Large intestine (tissue), 3 donors: ENCODE measurements at regions not wholly inside any gene's neighbourhood (a gene's known extent, or its start where the extent isn't known, plus 50 kb on each side); places are given as distances from the start of the nearest gene placed in this dataset.
A peak's percentile ranks its signal among the peaks of the same experiment; 100 is the strongest.

ENCODE experiments used
- DNase-seq, 2 donors: peaks; one replicate each; pipeline versions ENCODE4 v3.0.0 to v3.0.0-alpha.2; 2013
- H3K27ac ChIP-seq: one replicate; pipeline ENCODE4 v1.5.1; 2013; ENCODE audit warnings: low read length
- H3K27me3 ChIP-seq: 2 replicates; pipeline ENCODE4 v1.6.1; 2013; ENCODE audit warnings: low read length; ENCODE audit not compliant: control insufficient read depth, insufficient read depth
- H3K36me3 ChIP-seq: 2 replicates; pipeline ENCODE4 v1.6.1; 2013; ENCODE audit warnings: low read length; ENCODE audit not compliant: control insufficient read depth, insufficient read depth
- H3K4me1 ChIP-seq: one replicate; pipeline ENCODE4 v1.6.1; 2013; ENCODE audit warnings: low read length; ENCODE audit not compliant: control insufficient read depth, insufficient read depth
- H3K4me3 ChIP-seq: one replicate; pipeline ENCODE4 v1.5.1; 2013; ENCODE audit warnings: low read length
- H3K9me3 ChIP-seq: one replicate; pipeline ENCODE4 v1.6.1; 2013; ENCODE audit warnings: mild to moderate bottlenecking, low read depth, low read length, moderate library complexity; ENCODE audit not compliant: control insufficient read depth
- WGBS: methylation state at CpG from one replicate; pipeline ENCODE4 v1.1.5; 2013; ENCODE audit warnings: low lambda C conversion rate; ENCODE audit not compliant: insufficient coverage; 5-methylcytosine and 5-hydroxymethylcytosine counted together

DNA sequence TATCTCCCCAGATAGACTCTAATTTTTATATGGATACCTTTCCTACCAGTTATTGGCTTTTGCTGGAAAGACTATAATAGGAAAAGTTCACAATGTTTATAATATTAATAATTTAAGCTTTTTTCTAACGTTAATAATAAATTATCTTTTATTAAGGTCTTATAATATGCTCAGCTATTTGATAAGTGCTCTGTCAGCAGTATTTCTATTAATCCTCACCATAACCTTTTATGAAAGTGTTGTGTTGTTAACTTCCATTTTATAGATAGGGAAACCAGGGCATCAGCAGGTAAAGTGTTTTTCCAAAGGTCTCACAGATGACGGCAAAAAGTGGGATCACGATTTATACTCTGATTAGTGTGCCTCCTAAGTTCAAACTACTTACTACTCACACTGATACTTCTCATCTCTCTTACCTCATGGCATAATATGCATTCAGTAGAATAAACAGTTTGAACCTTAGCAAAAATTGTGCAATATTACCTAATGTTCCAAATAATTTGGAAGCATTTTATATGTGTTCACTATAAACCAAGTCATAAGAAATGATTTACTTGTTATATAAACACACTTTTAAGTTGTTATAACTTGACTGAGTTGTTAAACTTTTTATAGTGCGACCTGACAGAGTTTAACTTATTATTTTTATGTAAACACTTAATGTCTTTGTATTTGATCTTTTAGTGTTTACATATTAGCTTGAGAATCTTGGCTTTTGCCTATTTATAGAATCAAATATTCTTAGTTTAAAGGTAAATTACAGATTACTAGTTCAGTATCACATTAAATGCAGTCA, 274.9 kb upstream of the DCBLD2 start:
- Histone ChIP-seq H3K27me3 (no peaks in the 10 kb centered on the region), H3K4me3 (no peak overlapping the region), H3K4me1 (no peaks in the 10 kb centered on the region), H3K36me3 (no peaks in the 10 kb centered on the region), H3K9me3 (no peaks in the 10 kb centered on the region), H3K27ac (no peak overlapping the region)
- no peak for DNase-seq
- 78% methylated on average over 4 of the region's 4 CpGs for WGBS

DNA sequence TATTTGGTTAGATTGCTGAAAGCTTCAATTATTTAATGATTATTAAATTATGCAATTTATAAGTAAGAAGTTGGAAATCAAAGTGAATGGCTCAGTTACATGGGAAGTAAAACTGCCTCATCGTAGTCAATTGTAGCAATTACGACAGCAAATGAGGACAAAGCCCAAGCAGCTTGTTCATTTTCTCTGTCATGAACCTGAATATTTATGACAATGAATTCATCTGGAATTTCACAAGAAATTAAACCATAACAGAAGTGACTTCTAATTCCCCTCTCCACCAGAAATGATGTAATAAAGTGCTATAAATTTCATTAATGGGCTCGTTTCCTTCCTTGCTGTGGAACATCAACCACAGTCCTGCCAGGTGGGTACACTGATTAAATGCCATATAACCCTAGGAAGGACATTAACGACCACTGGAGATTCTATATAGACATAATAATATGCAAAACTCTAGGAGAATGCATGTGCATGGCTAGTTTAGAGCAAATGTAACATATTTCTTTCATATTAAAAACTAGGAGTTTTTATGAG, 273.8 kb upstream of the DCBLD2 start:
- WGBS = 100% methylated on average over 1 of the region's 4 CpGs
- DNase-seq = no peak
- no peaks in the 10 kb centered on the region for H3K4me1 ChIP-seq
- H3K4me3 ChIP-seq = no peak overlapping the region
- H3K9me3 ChIP-seq = no peaks in the 10 kb centered on the region
- no peaks in the 10 kb centered on the region for H3K27me3 ChIP-seq
- no peaks in the 10 kb centered on the region for H3K36me3 ChIP-seq
- H3K27ac ChIP-seq = no peak overlapping the region

DNA sequence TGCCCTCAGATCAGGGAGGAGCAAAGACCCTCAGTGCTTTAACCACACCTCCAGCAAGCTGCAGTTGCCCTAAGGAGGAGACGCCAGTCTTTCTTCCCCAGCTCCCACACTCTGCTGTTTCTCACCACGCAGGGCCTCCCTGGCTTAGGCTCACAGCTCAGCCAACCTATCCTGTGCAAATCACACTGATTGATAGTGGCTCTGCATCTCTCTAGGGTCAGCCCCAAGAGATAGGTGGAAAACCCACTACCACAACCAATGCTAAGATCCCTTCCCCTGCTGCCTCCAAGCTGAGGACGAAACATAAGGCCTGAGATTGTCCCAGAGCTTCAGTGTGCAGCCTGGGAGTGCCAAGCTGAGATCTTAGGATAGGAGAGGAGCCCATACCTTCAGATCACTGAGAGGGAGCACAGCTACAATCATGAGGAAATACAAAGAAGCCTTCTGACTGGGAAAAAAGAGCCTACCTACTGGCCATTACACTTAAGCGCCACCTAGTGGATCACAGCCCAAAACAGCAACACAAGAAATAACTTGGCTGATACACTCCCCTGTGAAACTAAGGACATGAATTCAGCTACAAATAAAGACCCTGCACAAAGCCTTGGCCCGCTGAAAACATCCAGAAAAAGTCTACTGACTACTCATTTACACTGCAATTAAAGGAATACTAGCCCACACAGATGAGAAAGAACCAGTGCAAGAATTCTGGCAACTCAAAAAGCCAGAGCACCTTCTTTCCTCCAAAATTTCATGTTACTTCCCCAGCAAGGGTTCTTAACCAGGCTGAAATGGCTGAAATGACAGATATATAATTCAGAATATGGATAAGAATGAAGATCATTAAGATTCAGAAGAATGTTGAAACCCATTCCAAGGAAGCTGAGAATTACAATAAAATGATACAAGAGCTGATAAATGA, 271.5 kb upstream of the DCBLD2 start:
- no CpG with 5 or more reads among the region's 5 CpGs for WGBS
- peak; percentile 12 to 16 for DNase-seq

DNA sequence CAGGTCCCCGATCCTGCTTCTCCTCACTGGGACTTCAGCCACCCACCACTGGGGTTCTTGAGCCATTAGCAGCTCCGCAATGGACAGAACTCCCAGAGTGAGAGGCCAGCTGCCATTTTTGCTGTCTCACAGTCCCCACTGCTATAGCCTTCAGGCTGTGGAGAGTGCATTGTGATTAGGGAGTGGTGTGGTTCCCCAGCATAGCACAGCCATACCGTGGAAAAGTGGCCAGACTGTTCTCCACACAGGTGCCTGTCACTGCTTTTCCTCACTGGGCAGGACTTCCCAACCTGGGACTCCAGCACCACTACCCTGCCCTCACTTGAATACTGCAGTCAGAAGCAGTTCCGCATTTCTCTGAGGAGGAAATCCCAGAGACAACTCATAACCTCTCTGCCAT, 270.3 kb upstream of the DCBLD2 start:
- Histone ChIP-seq H3K27me3 (no peaks in the 10 kb centered on the region), H3K27ac (no peak overlapping the region), H3K36me3 (no peaks in the 10 kb centered on the region), H3K9me3 (no peaks in the 10 kb centered on the region), H3K4me1 (no peaks in the 10 kb centered on the region), H3K4me3 (no peak overlapping the region)
- WGBS = no CpG with 5 or more reads among the region's 4 CpGs
- no peak for DNase-seq

More for the DNA sequence above, 271.5 kb upstream of the DCBLD2 start:
- Histone ChIP-seq H3K27ac (no peak overlapping the region), H3K4me1 (no peaks in the 10 kb centered on the region), H3K36me3 (no peaks in the 10 kb centered on the region), H3K4me3 (no peak overlapping the region), H3K9me3 (no peaks in the 10 kb centered on the region), H3K27me3 (no peaks in the 10 kb centered on the region)

DNA sequence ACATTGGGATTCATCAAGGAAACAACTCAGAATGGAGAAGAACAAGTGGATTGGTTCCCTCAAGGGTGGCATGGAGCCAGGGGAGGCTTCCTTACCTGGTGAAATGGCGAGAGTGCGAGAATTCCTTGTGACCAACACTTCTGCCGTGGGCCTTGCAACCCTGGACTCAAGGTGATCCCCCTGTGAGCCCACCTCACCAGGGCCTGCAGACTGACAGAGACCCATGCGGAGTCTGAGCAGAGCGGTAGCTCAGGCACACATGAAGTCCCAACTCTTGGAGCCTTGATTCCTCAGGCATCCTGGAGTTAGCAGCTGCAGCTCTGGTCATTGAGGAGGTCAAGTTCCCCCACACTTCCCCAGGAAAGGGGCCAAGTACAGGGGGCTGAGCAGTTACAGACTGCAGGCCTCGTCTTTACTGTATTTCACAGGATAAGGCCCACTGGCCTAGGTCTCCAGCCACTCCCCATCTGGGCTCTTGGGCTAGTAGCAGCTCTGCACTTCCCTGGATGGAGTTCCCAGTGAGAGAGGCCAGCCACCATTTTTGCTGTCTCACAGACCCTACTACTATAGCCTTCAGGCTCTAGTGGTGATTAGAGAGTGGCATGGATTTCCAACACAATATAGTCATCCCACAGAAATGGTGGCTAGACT, 269.5 kb upstream of the DCBLD2 start:
- DNase-seq = no peak
- WGBS = no CpG with 5 or more reads among the region's 6 CpGs
- no peaks in the 10 kb centered on the region for H3K4me1 ChIP-seq
- no peaks in the 10 kb centered on the region for H3K27me3 ChIP-seq
- no peaks in the 10 kb centered on the region for H3K36me3 ChIP-seq
- no peak overlapping the region for H3K4me3 ChIP-seq
- H3K27ac ChIP-seq = no peak overlapping the region
- H3K9me3 ChIP-seq = no peaks in the 10 kb centered on the region

DNA sequence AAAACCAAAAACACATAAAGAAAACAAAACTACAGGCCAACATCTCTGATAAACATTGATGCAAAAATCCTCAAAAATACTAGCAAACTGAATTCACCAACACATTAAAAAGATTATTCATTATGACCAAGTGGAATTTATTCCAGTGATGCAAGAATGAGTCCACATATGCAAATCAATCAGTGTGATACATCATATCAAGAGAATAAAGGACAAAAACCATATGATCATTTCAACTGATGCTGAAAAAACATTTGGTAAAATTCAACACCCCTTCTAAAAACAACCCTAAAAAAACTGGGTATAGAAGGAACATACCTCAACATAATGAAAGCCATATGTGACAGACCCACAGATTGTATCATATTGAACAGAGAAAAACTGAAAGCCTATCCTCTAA, 265.6 kb upstream of the DCBLD2 start:
- no peak overlapping the region for H3K27ac ChIP-seq
- no peaks in the 10 kb centered on the region for H3K9me3 ChIP-seq
- no peaks in the 10 kb centered on the region for H3K27me3 ChIP-seq
- no peaks in the 10 kb centered on the region for H3K4me1 ChIP-seq
- H3K4me3 ChIP-seq = no peak overlapping the region
- no peaks in the 10 kb centered on the region for H3K36me3 ChIP-seq
- DNase-seq = no peak

DNA sequence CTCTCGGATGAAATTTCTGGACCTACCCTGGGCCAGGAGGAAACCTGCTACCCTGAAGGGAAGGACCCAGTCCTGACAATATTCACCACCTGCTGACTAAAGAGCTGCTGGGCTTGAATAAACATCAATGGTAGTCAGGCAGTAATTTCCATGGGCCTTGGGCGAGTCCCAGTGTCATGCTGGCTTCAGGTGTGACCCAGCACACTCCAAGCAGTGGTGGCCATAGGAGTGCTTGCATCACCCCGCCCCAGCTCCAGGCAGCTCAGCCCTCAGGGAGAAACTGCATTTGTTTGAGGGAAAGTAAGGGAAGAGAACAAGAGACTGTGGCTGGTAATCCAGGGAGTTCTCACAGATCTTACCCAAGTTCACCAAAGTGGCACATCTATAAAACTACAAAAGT, 261.8 kb upstream of the DCBLD2 start:
- no peaks in the 10 kb centered on the region for H3K4me1 ChIP-seq
- DNase-seq = no peak
- H3K27me3 ChIP-seq = no peaks in the 10 kb centered on the region
- H3K36me3 ChIP-seq = no peaks in the 10 kb centered on the region
- no CpG with 5 or more reads among the region's 3 CpGs for WGBS
- H3K27ac ChIP-seq = no peak overlapping the region
- H3K4me3 ChIP-seq = no peak overlapping the region
- H3K9me3 ChIP-seq = peaks cover 6% of the 10 kb centered on the region

DNA sequence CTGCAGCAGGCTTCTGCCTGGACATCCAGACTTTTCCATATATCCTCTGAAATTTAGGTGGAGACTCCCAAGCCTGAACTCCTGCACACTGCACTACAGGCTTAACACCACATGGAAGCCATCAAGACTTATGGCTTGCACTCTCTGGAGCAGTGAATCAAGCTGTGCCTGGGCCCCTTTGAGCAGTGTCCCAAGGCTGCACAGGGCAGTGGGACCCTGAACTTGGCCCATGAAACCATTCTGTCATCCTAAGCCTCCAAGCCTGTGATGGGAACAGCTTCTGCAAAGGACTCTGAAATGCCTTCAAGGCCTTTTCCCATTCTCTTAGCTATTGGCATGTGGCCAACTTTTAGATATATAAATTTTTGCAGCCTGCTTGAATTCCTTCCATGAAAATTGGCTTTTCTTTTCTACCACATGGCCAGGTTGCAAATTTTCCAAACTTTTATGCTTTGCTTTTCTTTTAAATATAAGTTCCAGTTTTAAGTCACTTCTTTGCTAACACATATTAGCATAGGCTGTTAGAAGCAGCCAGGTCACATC, 257.8 kb upstream of the DCBLD2 start:
- H3K27me3 ChIP-seq = no peaks in the 10 kb centered on the region
- no peak overlapping the region for H3K4me3 ChIP-seq
- peaks cover 8% of the 10 kb centered on the region for H3K9me3 ChIP-seq
- no peaks in the 10 kb centered on the region for H3K36me3 ChIP-seq
- no peaks in the 10 kb centered on the region for H3K4me1 ChIP-seq
- no peak overlapping the region for H3K27ac ChIP-seq
- DNase-seq = no peak

DNA sequence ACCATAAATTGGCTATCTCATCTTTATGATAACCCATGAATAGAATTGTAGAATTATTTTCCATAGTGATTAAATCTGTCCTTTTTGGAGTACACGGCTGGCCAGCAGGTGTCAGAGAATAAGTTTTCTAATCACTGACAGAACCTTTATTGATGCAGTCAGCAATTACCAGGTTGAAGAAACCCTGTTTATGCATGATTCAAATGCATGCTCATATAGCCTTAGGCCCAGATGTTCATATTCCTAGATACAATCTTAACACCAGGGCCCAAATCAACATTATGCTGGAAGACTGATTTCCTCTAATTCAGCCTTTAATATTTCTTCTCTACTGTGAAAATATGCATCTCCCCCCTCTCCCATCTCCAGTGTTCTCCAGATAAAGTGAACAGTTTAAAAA, 243.5 kb upstream of the DCBLD2 start:
- Histone ChIP-seq H3K27ac (no peak overlapping the region), H3K4me3 (no peak overlapping the region), H3K9me3 (no peaks in the 10 kb centered on the region), H3K36me3 (no peaks in the 10 kb centered on the region), H3K4me1 (no peaks in the 10 kb centered on the region), H3K27me3 (no peaks in the 10 kb centered on the region)
- no CpG with 5 or more reads among the region's 1 CpG for WGBS
- DNase-seq = no peak

DNA sequence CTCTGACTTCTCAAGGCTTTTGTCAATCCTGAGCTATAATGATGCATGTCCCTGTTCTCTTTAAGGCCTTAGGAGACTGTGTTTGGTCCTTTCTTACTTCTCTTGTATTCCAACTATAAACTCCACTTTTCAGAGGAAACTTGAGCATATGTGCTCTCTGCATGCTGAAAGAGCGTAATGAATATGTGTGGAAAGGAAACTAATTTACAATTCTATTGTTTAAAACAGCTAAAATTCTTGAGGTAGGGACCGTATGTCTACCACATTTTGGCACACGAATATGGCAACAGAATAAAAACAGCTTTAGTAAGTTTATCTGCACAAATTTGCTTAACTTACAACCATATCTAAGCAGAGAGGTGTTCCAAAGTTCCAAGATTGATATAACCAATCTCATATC, 242.0 kb upstream of the DCBLD2 start:
- no peak overlapping the region for H3K4me3 ChIP-seq
- DNase-seq = no peak
- no peaks in the 10 kb centered on the region for H3K9me3 ChIP-seq
- no peaks in the 10 kb centered on the region for H3K36me3 ChIP-seq
- 100% methylated on average over 1 of the region's 3 CpGs for WGBS
- H3K4me1 ChIP-seq = no peaks in the 10 kb centered on the region
- no peaks in the 10 kb centered on the region for H3K27me3 ChIP-seq
- H3K27ac ChIP-seq = no peak overlapping the region
